ENCODE measurements at regions not wholly inside any gene's neighbourhood (a gene's known extent, or its start where the extent isn't known, plus 50 kb on each side); places are given as distances from the start of the nearest gene placed in this dataset.

GRCh38 chrX:3257471-3257870, 89.0 kb downstream of the MXRA5 start:
- DNase-seq (ENCODE audit: low read depth, low spot score): no peak

- DNase-seq (ENCODE audit: low read depth, low spot score): no peak
These were observed 89.6 kb downstream of the MXRA5 start for GRCh38 chrX:3256868-3257267.

- DNase-seq (ENCODE audit: low read depth, low spot score): no peak
These were observed 93.7 kb downstream of the MXRA5 start for GRCh38 chrX:3252744-3253143.

- DNase-seq (ENCODE audit: low read depth, low spot score): no peak
These were observed 95.5 kb downstream of the MXRA5 start for GRCh38 chrX:3250966-3251365.

GRCh38 chrX:3244955-3245354, 101.5 kb downstream of the MXRA5 start:
- DNase-seq (ENCODE audit: low read depth, low spot score): no peak

- DNase-seq (ENCODE audit: low read depth, low spot score): no peak
These were observed 102.2 kb downstream of the MXRA5 start for GRCh38 chrX:3244203-3244743.

GRCh38 chrX:3232262-3232923, 114.1 kb downstream of the MXRA5 start:
- no peak for DNase-seq (ENCODE audit: low read depth, low spot score)

GRCh38 chrX:3231766-3232165, 114.7 kb downstream of the MXRA5 start:
- no peak for DNase-seq (ENCODE audit: low read depth, low spot score)

GRCh38 chrX:3230496-3230895, 116.0 kb downstream of the MXRA5 start:
- no peak for DNase-seq (ENCODE audit: low read depth, low spot score)

- DNase-seq (ENCODE audit: low read depth, low spot score): no peak
These were observed 118.9 kb downstream of the MXRA5 start for GRCh38 chrX:3227526-3227925.

GRCh38 chrX:3226087-3226486, 120.4 kb downstream of the MXRA5 start:
- DNase-seq (ENCODE audit: low read depth, low spot score): no peak

GRCh38 chrX:3221643-3222042, 124.8 kb downstream of the MXRA5 start:
- DNase-seq (ENCODE audit: low read depth, low spot score): no peak

- no peak for DNase-seq (ENCODE audit: low read depth, low spot score)
These were observed 126.8 kb downstream of the MXRA5 start for GRCh38 chrX:3219667-3220066.

GRCh38 chrX:3219231-3219630, 127.2 kb downstream of the MXRA5 start:
- no peak for DNase-seq (ENCODE audit: low read depth, low spot score)

- DNase-seq (ENCODE audit: low read depth, low spot score): no peak
These were observed 128.0 kb downstream of the MXRA5 start for GRCh38 chrX:3218442-3218841.

- no peak for DNase-seq (ENCODE audit: low read depth, low spot score)
These were observed 129.8 kb downstream of the MXRA5 start for GRCh38 chrX:3216581-3217180.

- no peak for DNase-seq (ENCODE audit: low read depth, low spot score)
These were observed 131.2 kb downstream of the MXRA5 start for GRCh38 chrX:3215249-3215648.

- DNase-seq (ENCODE audit: low read depth, low spot score): no peak
These were observed 140.1 kb downstream of the MXRA5 start for GRCh38 chrX:3206314-3206713.

- no peak for DNase-seq (ENCODE audit: low read depth, low spot score)
These were observed 141.8 kb downstream of the MXRA5 start for GRCh38 chrX:3204606-3205005.

- DNase-seq (ENCODE audit: low read depth, low spot score): no peak
These were observed 150.6 kb downstream of the MXRA5 start for GRCh38 chrX:3195845-3196244.

GRCh38 chrX:3192835-3193234, 151.6 kb downstream of the ARSF start:
- DNase-seq (ENCODE audit: low read depth, low spot score): no peak

- DNase-seq (ENCODE audit: low read depth, low spot score): no peak
These were observed 150.5 kb downstream of the ARSF start for GRCh38 chrX:3191796-3192195.

- no peak for DNase-seq (ENCODE audit: low read depth, low spot score)
These were observed 149.9 kb downstream of the ARSF start for GRCh38 chrX:3191201-3191600.
